ENCODE measurements at regions not wholly inside any gene's neighbourhood (a gene's known extent, or its start where the extent isn't known, plus 50 kb on each side); places are given as distances from the start of the nearest gene placed in this dataset.

- H3K4me3 Mint-ChIP-seq (ENCODE audit: unreplicated experiment), result no peak overlapping the region
- H3K4me1 Mint-ChIP-seq (ENCODE audit: low read depth, unreplicated experiment), result no peaks in the 10 kb centered on the region
- no peak overlapping the region for H3K27ac Mint-ChIP-seq (ENCODE audit: unreplicated experiment)
- TF ChIP-seq, protein P1, sequence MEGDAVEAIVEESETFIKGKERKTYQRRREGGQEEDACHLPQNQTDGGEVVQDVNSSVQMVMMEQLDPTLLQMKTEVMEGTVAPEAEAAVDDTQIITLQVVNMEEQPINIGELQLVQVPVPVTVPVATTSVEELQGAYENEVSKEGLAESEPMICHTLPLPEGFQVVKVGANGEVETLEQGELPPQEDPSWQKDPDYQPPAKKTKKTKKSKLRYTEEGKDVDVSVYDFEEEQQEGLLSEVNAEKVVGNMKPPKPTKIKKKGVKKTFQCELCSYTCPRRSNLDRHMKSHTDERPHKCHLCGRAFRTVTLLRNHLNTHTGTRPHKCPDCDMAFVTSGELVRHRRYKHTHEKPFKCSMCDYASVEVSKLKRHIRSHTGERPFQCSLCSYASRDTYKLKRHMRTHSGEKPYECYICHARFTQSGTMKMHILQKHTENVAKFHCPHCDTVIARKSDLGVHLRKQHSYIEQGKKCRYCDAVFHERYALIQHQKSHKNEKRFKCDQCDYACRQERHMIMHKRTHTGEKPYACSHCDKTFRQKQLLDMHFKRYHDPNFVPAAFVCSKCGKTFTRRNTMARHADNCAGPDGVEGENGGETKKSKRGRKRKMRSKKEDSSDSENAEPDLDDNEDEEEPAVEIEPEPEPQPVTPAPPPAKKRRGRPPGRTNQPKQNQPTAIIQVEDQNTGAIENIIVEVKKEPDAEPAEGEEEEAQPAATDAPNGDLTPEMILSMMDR (IDR thresholded peaks at IDR 0.05; ENCODE audit: partially characterized antibody, unreplicated experiment), result no peak
- DNase-seq, result no peak
- H3K27me3 Mint-ChIP-seq (ENCODE audit: unreplicated experiment), result no peaks in the 10 kb centered on the region
- H3K9me3 Mint-ChIP-seq (ENCODE audit: unreplicated experiment), result no peaks in the 10 kb centered on the region
- no peaks in the 10 kb centered on the region for H3K36me3 Mint-ChIP-seq (ENCODE audit: unreplicated experiment)
Measured at GRCh38 chr1:216883518-216883917, 160.3 kb upstream of the ESRRG start.

DNA sequence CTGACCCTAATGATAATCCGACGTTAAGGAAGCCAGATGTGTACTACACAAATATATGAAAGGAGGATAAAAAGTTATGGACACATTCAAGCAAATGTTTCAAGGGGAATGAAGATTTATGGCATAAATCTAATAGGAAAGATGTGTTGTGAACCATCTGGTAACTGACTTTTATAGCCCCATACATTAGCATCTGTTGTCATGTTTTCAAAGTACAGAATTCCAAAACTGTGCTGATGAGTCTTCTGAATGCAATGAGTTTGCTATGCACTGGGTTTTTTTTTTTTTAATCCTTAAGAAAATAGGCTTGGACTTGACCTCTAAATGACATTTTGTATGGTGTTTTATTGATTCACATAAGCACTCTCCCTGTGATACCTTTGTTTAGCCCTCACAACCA, 158.5 kb upstream of the ESRRG start:
- Mint-ChIP-seq H3K4me1 (ENCODE audit: low read depth, unreplicated experiment) (no peaks in the 10 kb centered on the region), H3K27ac (ENCODE audit: unreplicated experiment) (no peak overlapping the region), H3K9me3 (ENCODE audit: unreplicated experiment) (no peaks in the 10 kb centered on the region), H3K27me3 (ENCODE audit: unreplicated experiment) (no peaks in the 10 kb centered on the region), H3K36me3 (ENCODE audit: unreplicated experiment) (no peaks in the 10 kb centered on the region), H3K4me3 (ENCODE audit: unreplicated experiment) (no peak overlapping the region)
- no peak for DNase-seq
- TF ChIP-seq, protein P1 (IDR thresholded peaks at IDR 0.05; ENCODE audit: partially characterized antibody, unreplicated experiment), result no peak

GRCh38 chr1:216866714-216867113, 143.5 kb upstream of the ESRRG start:
- DNase-seq, result no peak
- TF ChIP-seq, protein P1 (IDR thresholded peaks at IDR 0.05; ENCODE audit: partially characterized antibody, unreplicated experiment), result no peak
- Mint-ChIP-seq H3K27ac (ENCODE audit: unreplicated experiment) (no peak overlapping the region), H3K27me3 (ENCODE audit: unreplicated experiment) (no peaks in the 10 kb centered on the region), H3K9me3 (ENCODE audit: unreplicated experiment) (no peaks in the 10 kb centered on the region), H3K36me3 (ENCODE audit: unreplicated experiment) (no peaks in the 10 kb centered on the region), H3K4me1 (ENCODE audit: low read depth, unreplicated experiment) (no peaks in the 10 kb centered on the region), H3K4me3 (ENCODE audit: unreplicated experiment) (no peak overlapping the region)

GRCh38 chr1:216855810-216856209, 132.6 kb upstream of the ESRRG start:
- Mint-ChIP-seq H3K4me3 (ENCODE audit: unreplicated experiment) (no peak overlapping the region), H3K9me3 (ENCODE audit: unreplicated experiment) (no peaks in the 10 kb centered on the region), H3K27ac (ENCODE audit: unreplicated experiment) (no peak overlapping the region), H3K36me3 (ENCODE audit: unreplicated experiment) (no peaks in the 10 kb centered on the region), H3K27me3 (ENCODE audit: unreplicated experiment) (no peaks in the 10 kb centered on the region), H3K4me1 (ENCODE audit: low read depth, unreplicated experiment) (peaks cover 14% of the 10 kb centered on the region)
- TF ChIP-seq, protein P1 (IDR thresholded peaks at IDR 0.05; ENCODE audit: partially characterized antibody, unreplicated experiment), result no peak
- DNase-seq, result no peak

- no peak overlapping the region for H3K27ac Mint-ChIP-seq (ENCODE audit: unreplicated experiment)
- no peaks in the 10 kb centered on the region for H3K36me3 Mint-ChIP-seq (ENCODE audit: unreplicated experiment)
- no peaks in the 10 kb centered on the region for H3K9me3 Mint-ChIP-seq (ENCODE audit: unreplicated experiment)
- no peak overlapping the region for H3K4me3 Mint-ChIP-seq (ENCODE audit: unreplicated experiment)
- DNase-seq, result no peak
- TF ChIP-seq, protein P1 (IDR thresholded peaks at IDR 0.05; ENCODE audit: partially characterized antibody, unreplicated experiment), result no peak
- H3K27me3 Mint-ChIP-seq (ENCODE audit: unreplicated experiment), result no peaks in the 10 kb centered on the region
- peaks cover 14% of the 10 kb centered on the region for H3K4me1 Mint-ChIP-seq (ENCODE audit: low read depth, unreplicated experiment)
Measured at GRCh38 chr1:216854836-216855484, 131.7 kb upstream of the ESRRG start.

Data from glutamatergic neuron (in vitro differentiated cells).